NT2/D1 (cell line): ENCODE measurements at regions not wholly inside any gene's neighbourhood (a gene's known extent, or its start where the extent isn't known, plus 50 kb on each side); places are given as distances from the start of the nearest gene placed in this dataset.

ENCODE experiments used
- SUZ12 ChIP-seq: IDR thresholded peaks from 2 replicates; pipeline ENCODE4 v1.6.1; 2011; ENCODE audit not compliant: insufficient read length, insufficient read depth; ENCODE audit errors: extremely low read depth
- YY1 ChIP-seq: IDR thresholded peaks from 2 replicates; pipeline ENCODE4 v1.6.1; 2011; ENCODE audit not compliant: insufficient read length, insufficient read depth
- ZNF274 ChIP-seq: IDR thresholded peaks from 2 replicates; pipeline ENCODE4 v1.6.1; 2011; ENCODE audit warnings: mild to moderate bottlenecking, low read depth, low read length

GRCh38 chr2:67712484-67712883 is 315.4 kb downstream of the ETAA1 start:
- no peak for TF ChIP-seq YY1
- TF ChIP-seq SUZ12: no peak
- TF ChIP-seq ZNF274: no peak
